K562 (cell line): ENCODE measurements at regions not wholly inside any gene's neighbourhood (a gene's known extent, or its start where the extent isn't known, plus 50 kb on each side); places are given as distances from the start of the nearest gene placed in this dataset.

Experiments used
- EP300 ChIP-seq: IDR thresholded peaks from 2 replicates; pipeline ENCODE4 v1.6.1; 2012; ENCODE audit warnings: low read length, improper control_type of control experiment
- FIP1L1 ChIP-seq: fragments of 200-400 bp; formaldehyde crosslinking; IDR thresholded peaks from 2 replicates; pipeline ENCODE4 v1.6.1; 2018; ENCODE audit warnings: mild to moderate bottlenecking, low read depth, low read length; ENCODE audit not compliant: poor library complexity, severe bottlenecking
- FOS ChIP-seq: IDR thresholded peaks from 3 replicates; pipeline ENCODE4 v1.6.1; 2011; ENCODE audit not compliant: insufficient read length; ENCODE audit errors: extremely low read depth
- TAF15 ChIP-seq: fragments of 200-400 bp; formaldehyde crosslinking; IDR thresholded peaks from 2 replicates; pipeline ENCODE4 v1.6.1; 2017; ENCODE audit warnings: mild to moderate bottlenecking, low read depth, low read length, moderate library complexity
- ZNF217 ChIP-seq: sonication (generic); formaldehyde crosslinking; IDR thresholded peaks from 2 replicates; pipeline ENCODE4 v1.8.0; 2022; ENCODE audit warnings: mild to moderate bottlenecking, missing genetic modification reagents
- ZNF511 ChIP-seq: sonication (generic); formaldehyde crosslinking; IDR thresholded peaks from 2 replicates; pipeline ENCODE4 v1.8.0; 2022; ENCODE audit warnings: mild to moderate bottlenecking, missing genetic modification reagents

GRCh38 chr17:52696362-52696761 lies 537.8 kb upstream of the CA10 start:
- TF ChIP-seq FIP1L1 (no peak), TAF15 (no peak), EP300 (no peak), FOS (no peak), ZNF511 (CRISPR knock-in tag) (no peak), ZNF217 (CRISPR knock-in tag) (no peak)
